Superior temporal gyrus (tissue), 1 donor: ENCODE measurements at regions not wholly inside any gene's neighbourhood (a gene's known extent, or its start where the extent isn't known, plus 50 kb on each side); places are given as distances from the start of the nearest gene placed in this dataset.

Source experiments
- DNase-seq: peaks from one replicate; pipeline ENCODE4 v3.0.0-alpha.2; 2016; ENCODE audit errors: extremely low spot score

- no peak for DNase-seq
Observed at GRCh38 chr13:37409756-37410155, 188.8 kb downstream of the POSTN start.

- no peak for DNase-seq
Observed at GRCh38 chr13:37407156-37407555, 191.4 kb downstream of the POSTN start.

GRCh38 chr13:37406031-37406430 lies 192.5 kb downstream of the POSTN start:
- no peak for DNase-seq

GRCh38 chr13:37403776-37404527 lies 194.6 kb downstream of the POSTN start:
- DNase-seq = no peak

- DNase-seq = no peak
Observed at GRCh38 chr13:37401721-37402120, 196.8 kb downstream of the POSTN start.

- DNase-seq = no peak
Observed at GRCh38 chr13:37397535-37397934, 201.0 kb downstream of the POSTN start.

GRCh38 chr13:37395544-37395943 lies 203.0 kb downstream of the POSTN start:
- no peak for DNase-seq

- DNase-seq = no peak
Observed at GRCh38 chr13:37392389-37392788, 206.2 kb downstream of the POSTN start.

GRCh38 chr13:37390735-37391134 lies 207.8 kb downstream of the POSTN start:
- DNase-seq = no peak

GRCh38 chr13:37385956-37386670 lies 212.5 kb downstream of the POSTN start:
- DNase-seq = no peak

- no peak for DNase-seq
Observed at GRCh38 chr13:37385248-37385647, 213.3 kb downstream of the POSTN start.

- DNase-seq = no peak
Observed at GRCh38 chr13:37383856-37384370, 214.7 kb downstream of the POSTN start.

GRCh38 chr13:37383046-37383445 lies 215.5 kb downstream of the POSTN start:
- no peak for DNase-seq

- DNase-seq = no peak
Observed at GRCh38 chr13:37382146-37382545, 216.4 kb downstream of the POSTN start.

- no peak for DNase-seq
Observed at GRCh38 chr13:37381502-37381901, 217.1 kb downstream of the POSTN start.

- no peak for DNase-seq
Observed at GRCh38 chr13:37379841-37380240, 218.7 kb downstream of the POSTN start.

- no peak for DNase-seq
Observed at GRCh38 chr13:37375724-37376123, 222.8 kb downstream of the POSTN start.

GRCh38 chr13:37375071-37375470 lies 223.5 kb downstream of the POSTN start:
- DNase-seq = no peak

- no peak for DNase-seq
Observed at GRCh38 chr13:37369616-37370015, 229.0 kb downstream of the POSTN start.

- DNase-seq = no peak
Observed at GRCh38 chr13:37368501-37368900, 230.1 kb downstream of the POSTN start.

- no peak for DNase-seq
Observed at GRCh38 chr13:37366044-37366770, 232.4 kb downstream of the POSTN start.

- DNase-seq = no peak
Observed at GRCh38 chr13:37365496-37365895, 233.1 kb downstream of the POSTN start.
